ENCODE measurements at regions not wholly inside any gene's neighbourhood (a gene's known extent, or its start where the extent isn't known, plus 50 kb on each side); places are given as distances from the start of the nearest gene placed in this dataset.

DNA sequence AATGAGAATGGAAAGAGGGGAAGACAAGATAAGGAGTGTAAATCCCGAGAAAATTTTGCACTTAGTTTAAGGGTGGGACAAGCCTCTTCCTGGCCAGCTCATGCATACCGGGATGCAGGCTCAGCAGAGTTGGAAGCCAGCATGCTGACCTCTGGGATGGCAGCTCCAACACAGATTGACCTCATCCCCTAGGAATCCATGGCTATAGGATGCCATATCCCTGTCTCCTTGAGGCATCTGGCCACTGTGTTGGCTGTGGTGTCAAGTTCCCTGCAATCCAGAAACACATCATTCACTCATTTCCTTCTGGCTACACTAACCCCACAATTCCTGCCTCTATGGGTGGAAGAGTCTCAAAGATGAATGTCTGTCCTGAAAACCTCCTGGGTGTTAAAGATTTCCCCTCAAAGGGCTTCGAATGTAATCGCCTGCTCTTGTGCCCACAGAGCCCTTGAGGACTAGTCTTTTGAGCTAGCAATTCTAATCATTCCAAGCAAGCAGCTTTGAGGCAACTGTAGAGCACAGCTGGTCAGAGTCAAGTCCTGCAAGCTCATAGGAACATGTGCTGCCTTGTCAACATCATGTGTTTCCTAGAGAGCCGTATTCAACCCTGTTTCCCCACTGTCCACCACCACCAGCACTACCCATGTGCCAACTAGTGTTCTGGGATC is 141.4 kb downstream of the PMP22 start:
- Histone ChIP-seq H3K36me3 (no peaks in the 10 kb centered on the region), H3K27ac (no peak overlapping the region), H3K4me3 (no peak overlapping the region), H3K27me3 (no peaks in the 10 kb centered on the region), H3K9me3 (no peaks in the 10 kb centered on the region), H3K4me1 (no peaks in the 10 kb centered on the region)
- DNase-seq (ENCODE audit: low spot score): no peak
- TF ChIP-seq, protein P1, sequence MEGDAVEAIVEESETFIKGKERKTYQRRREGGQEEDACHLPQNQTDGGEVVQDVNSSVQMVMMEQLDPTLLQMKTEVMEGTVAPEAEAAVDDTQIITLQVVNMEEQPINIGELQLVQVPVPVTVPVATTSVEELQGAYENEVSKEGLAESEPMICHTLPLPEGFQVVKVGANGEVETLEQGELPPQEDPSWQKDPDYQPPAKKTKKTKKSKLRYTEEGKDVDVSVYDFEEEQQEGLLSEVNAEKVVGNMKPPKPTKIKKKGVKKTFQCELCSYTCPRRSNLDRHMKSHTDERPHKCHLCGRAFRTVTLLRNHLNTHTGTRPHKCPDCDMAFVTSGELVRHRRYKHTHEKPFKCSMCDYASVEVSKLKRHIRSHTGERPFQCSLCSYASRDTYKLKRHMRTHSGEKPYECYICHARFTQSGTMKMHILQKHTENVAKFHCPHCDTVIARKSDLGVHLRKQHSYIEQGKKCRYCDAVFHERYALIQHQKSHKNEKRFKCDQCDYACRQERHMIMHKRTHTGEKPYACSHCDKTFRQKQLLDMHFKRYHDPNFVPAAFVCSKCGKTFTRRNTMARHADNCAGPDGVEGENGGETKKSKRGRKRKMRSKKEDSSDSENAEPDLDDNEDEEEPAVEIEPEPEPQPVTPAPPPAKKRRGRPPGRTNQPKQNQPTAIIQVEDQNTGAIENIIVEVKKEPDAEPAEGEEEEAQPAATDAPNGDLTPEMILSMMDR (IDR thresholded peaks at IDR 0.05): no peak

DNA sequence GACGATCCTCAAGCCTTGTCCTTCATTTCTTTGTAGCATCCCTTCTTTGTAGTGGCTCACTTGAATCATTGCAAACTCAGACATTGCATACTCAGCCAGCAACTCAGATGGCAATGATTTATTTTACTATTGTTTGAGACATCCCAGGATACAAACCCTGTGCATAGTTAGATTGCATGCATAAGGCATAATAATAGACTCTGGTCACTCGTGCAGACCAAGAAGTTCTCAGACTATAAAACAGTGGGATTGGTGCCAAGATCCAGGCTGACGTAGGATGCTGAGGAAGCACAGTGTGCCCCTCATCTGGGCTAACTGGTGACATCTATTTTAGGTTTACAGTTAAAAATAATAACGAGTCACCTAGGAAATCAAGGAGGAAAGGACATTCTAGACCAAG is 142.3 kb downstream of the PMP22 start:
- no peak overlapping the region for H3K27ac ChIP-seq
- H3K4me1 ChIP-seq: no peaks in the 10 kb centered on the region
- H3K4me3 ChIP-seq: no peak overlapping the region
- H3K27me3 ChIP-seq: no peaks in the 10 kb centered on the region
- DNase-seq (ENCODE audit: low spot score): no peak
- TF ChIP-seq, protein P1 (IDR thresholded peaks at IDR 0.05): no peak
- no peaks in the 10 kb centered on the region for H3K9me3 ChIP-seq
- no peaks in the 10 kb centered on the region for H3K36me3 ChIP-seq

DNA sequence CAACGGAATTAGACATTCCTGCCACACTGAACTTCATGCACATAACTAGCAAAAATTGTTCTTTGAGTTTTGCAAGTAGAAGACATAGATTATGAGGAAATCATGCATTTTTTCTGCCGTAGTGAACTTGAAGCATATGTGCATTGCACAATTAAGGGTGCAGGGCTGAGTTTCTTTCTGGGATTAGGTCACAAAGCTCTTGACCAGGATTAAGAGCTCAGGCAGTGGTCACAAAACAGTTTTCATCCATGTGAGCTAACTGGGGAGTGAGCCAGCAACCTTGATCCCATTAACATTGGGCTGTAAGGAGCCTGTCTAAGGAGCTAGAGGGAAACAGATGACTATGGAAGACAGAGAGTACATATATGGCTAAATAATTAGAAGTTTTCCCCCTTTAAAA is 143.7 kb downstream of the PMP22 start:
- TF ChIP-seq, protein P1 (IDR thresholded peaks at IDR 0.05): no peak
- Histone ChIP-seq H3K36me3 (no peaks in the 10 kb centered on the region), H3K27ac (no peak overlapping the region), H3K4me3 (no peak overlapping the region), H3K27me3 (no peaks in the 10 kb centered on the region), H3K4me1 (no peaks in the 10 kb centered on the region), H3K9me3 (peaks cover 0 to 4% of the 10 kb centered on the region in 2 donors)
- DNase-seq (ENCODE audit: low spot score): no peak

DNA sequence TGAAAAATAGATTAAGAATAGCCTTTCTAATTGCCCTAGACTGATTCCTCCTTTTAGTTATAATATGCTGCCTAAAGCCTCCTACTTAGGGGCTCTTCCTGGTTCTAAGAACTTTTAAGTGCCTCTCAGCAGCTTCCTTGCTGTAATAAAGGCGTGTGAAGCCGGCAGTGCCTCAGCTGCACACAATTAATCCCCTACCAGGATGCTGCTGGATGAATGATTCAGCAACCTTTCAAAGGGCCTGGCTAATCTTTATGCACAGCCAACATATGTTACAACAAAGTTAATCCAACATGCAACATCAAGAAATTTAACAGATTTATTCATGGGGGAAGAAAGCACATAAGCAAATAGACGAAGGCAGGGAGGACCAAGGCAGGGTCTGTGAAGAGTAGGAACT is 145.2 kb downstream of the PMP22 start:
- peaks cover 0 to 12% of the 10 kb centered on the region in 2 donors for H3K9me3 ChIP-seq
- H3K4me3 ChIP-seq: no peak overlapping the region
- no peak overlapping the region for H3K27ac ChIP-seq
- TF ChIP-seq, protein P1 (IDR thresholded peaks at IDR 0.05): no peak
- H3K36me3 ChIP-seq: no peaks in the 10 kb centered on the region
- DNase-seq (ENCODE audit: low spot score): no peak
- no peaks in the 10 kb centered on the region for H3K27me3 ChIP-seq
- no peaks in the 10 kb centered on the region for H3K4me1 ChIP-seq

DNA sequence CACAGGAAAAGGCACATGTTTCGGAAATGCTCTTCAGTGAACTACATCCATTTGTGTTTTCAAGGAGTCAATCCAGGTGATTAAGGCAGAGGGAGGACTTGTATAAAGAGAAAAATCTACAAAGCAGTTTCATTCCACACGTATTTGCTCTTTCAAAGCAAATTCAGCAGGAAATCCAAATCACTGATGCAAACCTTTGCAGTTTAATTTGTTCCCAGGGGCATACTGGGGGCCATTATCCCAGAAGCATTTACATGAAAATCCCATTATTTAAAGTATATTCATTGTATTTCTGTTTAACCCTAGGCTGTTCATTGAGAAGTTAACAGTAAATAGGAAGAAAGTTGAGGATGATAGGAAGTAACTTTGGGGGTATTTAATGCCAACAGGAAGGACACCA is 147.9 kb downstream of the PMP22 start:
- H3K27ac ChIP-seq: no peak overlapping the region
- no peaks in the 10 kb centered on the region for H3K27me3 ChIP-seq
- H3K36me3 ChIP-seq: no peaks in the 10 kb centered on the region
- TF ChIP-seq, protein P1 (IDR thresholded peaks at IDR 0.05): no peak
- H3K4me1 ChIP-seq: peaks cover 0 to 6% of the 10 kb centered on the region in 2 donors
- H3K4me3 ChIP-seq: no peak overlapping the region
- peaks cover 0 to 12% of the 10 kb centered on the region in 2 donors for H3K9me3 ChIP-seq
- DNase-seq (ENCODE audit: low spot score): no peak
